ENCODE measurements at regions not wholly inside any gene's neighbourhood (a gene's known extent, or its start where the extent isn't known, plus 50 kb on each side); places are given as distances from the start of the nearest gene placed in this dataset.

DNA sequence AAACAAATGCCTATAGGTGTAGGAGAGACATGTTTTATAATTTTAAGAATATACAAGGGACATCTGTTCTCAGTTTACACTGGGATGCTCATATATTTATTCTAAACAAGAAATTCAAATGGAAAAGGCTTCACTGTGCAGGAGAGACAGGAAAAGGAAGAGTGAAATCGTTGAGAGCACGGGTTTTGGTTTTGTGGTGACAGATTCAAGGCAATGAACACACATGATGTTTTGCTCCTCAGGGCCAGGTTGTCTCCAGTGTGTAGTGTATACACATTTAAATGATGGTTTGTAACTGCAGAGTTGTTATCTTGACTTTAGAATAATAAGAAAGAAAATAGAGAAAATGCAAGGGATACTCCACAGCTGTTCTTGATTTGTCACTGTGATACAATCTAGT lies 73.7 kb downstream of the S1PR1 start:
- no peak for FAIRE-seq
- ATAC-seq = no peak
- H3K4me2 ChIP-seq = no peak overlapping the region
- no peak for DNase-seq (ENCODE audit: low read depth in 1 of 2, low spot score in 1 of 2)
- H3K27ac ChIP-seq = no peak overlapping the region
- H3K9me3 ChIP-seq = no peaks in the 10 kb centered on the region
- WGBS (ENCODE audit: missing lambda C conversion rate) = 0% methylated on average over 2 of the region's 2 CpGs
- H3K4me1 ChIP-seq = no peaks in the 10 kb centered on the region
- TF ChIP-seq FOSL2 (IDR thresholded peaks at IDR 0.05) (no peak), FOSL2 (CRISPR knock-in tag; IDR thresholded peaks at IDR 0.05) (no peak), POLR2AphosphoS2 (conservative IDR thresholded peaks at IDR 0.05; ENCODE audit: low read length) (no peak), JUNB (IDR thresholded peaks at IDR 0.05) (no peak), RCOR1 (IDR thresholded peaks at IDR 0.05; ENCODE audit: low read depth, low read length) (no peak), ZNF302 (CRISPR knock-in tag; IDR thresholded peaks at IDR 0.05) (no peak), ZFP36 (IDR thresholded peaks at IDR 0.05; ENCODE audit: borderline replicate concordance, partially characterized antibody) (no peak), FOSB (CRISPR knock-in tag; IDR thresholded peaks at IDR 0.05) (no peak), CHD4 (IDR thresholded peaks at IDR 0.05; ENCODE audit: borderline replicate concordance) (no peak), CBX2 (IDR thresholded peaks at IDR 0.05; ENCODE audit: borderline replicate concordance, low read depth) (no peak), NPAS2 (CRISPR knock-in tag; IDR thresholded peaks at IDR 0.05; ENCODE audit: borderline replicate concordance) (no peak)
- TF ChIP-seq, protein P1, sequence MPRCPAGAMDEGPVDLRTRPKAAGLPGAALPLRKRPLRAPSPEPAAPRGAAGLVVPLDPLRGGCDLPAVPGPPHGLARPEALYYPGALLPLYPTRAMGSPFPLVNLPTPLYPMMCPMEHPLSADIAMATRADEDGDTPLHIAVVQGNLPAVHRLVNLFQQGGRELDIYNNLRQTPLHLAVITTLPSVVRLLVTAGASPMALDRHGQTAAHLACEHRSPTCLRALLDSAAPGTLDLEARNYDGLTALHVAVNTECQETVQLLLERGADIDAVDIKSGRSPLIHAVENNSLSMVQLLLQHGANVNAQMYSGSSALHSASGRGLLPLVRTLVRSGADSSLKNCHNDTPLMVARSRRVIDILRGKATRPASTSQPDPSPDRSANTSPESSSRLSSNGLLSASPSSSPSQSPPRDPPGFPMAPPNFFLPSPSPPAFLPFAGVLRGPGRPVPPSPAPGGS (IDR thresholded peaks at IDR 0.05) = no peak
- TF ChIP-seq, protein P2, sequence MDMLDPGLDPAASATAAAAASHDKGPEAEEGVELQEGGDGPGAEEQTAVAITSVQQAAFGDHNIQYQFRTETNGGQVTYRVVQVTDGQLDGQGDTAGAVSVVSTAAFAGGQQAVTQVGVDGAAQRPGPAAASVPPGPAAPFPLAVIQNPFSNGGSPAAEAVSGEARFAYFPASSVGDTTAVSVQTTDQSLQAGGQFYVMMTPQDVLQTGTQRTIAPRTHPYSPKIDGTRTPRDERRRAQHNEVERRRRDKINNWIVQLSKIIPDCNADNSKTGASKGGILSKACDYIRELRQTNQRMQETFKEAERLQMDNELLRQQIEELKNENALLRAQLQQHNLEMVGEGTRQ (IDR thresholded peaks at IDR 0.05) = no peak
- TF ChIP-seq, protein P3, sequence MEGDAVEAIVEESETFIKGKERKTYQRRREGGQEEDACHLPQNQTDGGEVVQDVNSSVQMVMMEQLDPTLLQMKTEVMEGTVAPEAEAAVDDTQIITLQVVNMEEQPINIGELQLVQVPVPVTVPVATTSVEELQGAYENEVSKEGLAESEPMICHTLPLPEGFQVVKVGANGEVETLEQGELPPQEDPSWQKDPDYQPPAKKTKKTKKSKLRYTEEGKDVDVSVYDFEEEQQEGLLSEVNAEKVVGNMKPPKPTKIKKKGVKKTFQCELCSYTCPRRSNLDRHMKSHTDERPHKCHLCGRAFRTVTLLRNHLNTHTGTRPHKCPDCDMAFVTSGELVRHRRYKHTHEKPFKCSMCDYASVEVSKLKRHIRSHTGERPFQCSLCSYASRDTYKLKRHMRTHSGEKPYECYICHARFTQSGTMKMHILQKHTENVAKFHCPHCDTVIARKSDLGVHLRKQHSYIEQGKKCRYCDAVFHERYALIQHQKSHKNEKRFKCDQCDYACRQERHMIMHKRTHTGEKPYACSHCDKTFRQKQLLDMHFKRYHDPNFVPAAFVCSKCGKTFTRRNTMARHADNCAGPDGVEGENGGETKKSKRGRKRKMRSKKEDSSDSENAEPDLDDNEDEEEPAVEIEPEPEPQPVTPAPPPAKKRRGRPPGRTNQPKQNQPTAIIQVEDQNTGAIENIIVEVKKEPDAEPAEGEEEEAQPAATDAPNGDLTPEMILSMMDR (IDR thresholded peaks at IDR 0.05) = no peak
- TF ChIP-seq, protein P4, sequence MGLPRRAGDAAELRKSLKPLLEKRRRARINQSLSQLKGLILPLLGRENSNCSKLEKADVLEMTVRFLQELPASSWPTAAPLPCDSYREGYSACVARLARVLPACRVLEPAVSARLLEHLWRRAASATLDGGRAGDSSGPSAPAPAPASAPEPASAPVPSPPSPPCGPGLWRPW (IDR thresholded peaks at IDR 0.05) = no peak
- POLR2A ChIA-PET = no interaction called here
- H3K4me3 ChIP-seq = no peak overlapping the region
- CTCF ChIA-PET = interaction anchor here (0.7 to 3.2 kb wide), 6 partner anchors 11 to 130 kb away, joined by 3 to 19 read pairs (median 7); no protein-coding TSS in a partner anchor

DNA sequence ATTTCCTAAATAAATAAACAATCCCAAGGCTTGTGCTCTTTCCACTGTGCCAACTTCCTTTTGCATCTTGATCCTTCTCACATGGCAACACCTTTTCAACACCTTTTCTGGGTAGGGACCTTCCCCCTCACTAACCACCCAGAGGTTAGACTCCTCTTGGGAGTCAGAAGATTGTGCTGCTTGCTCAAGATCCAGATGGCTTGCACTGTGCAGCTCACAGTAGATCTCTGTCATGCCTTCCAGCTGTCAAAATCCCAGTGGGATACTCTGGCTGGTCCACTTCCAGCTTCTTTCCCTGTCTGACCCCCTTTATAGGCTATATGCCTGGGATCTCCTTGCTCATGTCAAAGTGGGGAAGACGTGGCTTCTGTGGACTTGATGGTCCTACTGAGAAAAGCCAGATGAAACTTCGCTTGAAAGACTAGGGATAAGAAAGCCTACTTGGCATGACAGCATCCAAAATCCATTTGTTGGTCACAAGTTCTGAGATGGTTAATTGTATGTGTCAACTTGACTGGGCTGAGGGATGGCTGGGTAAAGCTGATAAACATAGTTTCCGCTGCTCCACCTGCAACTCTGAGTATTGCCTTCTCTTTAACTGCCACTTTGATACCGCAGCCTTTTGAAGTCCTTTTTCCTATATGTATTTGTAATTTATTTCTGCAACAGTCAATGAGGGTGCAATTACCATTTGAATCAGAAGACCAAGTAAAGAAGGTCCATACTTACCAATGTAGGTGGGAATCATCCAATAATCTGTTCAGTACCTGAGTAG lies 74.5 kb downstream of the S1PR1 start:
- FAIRE-seq (no peak), DNase-seq (ENCODE audit: low read depth in 1 of 2, low spot score in 1 of 2) (no peak), ATAC-seq (no peak)
- Histone ChIP-seq H3K9me3 (no peaks in the 10 kb centered on the region), H3K4me1 (no peaks in the 10 kb centered on the region), H3K4me2 (no peak overlapping the region), H3K27ac (no peak overlapping the region), H3K4me3 (no peak overlapping the region)
- no peak for TF ChIP-seq HOXB5 (CRISPR knock-in tag; IDR thresholded peaks at IDR 0.05)
- no peak for TF ChIP-seq CEBPB (IDR thresholded peaks at IDR 0.05)
- TF ChIP-seq CBX2 (IDR thresholded peaks at IDR 0.05; ENCODE audit: borderline replicate concordance, low read depth) = no peak
- TF ChIP-seq MAFK (IDR thresholded peaks at IDR 0.05; ENCODE audit: partially characterized antibody) = no peak
- TF ChIP-seq EHF (CRISPR knock-in tag; IDR thresholded peaks at IDR 0.05) = no peak
- TF ChIP-seq, protein P3 (IDR thresholded peaks at IDR 0.05) = no peak
- TF ChIP-seq CHD4 (IDR thresholded peaks at IDR 0.05; ENCODE audit: borderline replicate concordance) = no peak
- no peak for TF ChIP-seq RFX5 (IDR thresholded peaks at IDR 0.05)
- TF ChIP-seq, protein P2 (IDR thresholded peaks at IDR 0.05) = no peak
- no peak for TF ChIP-seq CBX8 (IDR thresholded peaks at IDR 0.05)
- no peak for TF ChIP-seq FOSB (CRISPR knock-in tag; IDR thresholded peaks at IDR 0.05)
- TF ChIP-seq PHF8 (IDR thresholded peaks at IDR 0.05; ENCODE audit: borderline replicate concordance, low read depth) = no peak
- TF ChIP-seq HOXB13 (CRISPR knock-in tag; IDR thresholded peaks at IDR 0.05; ENCODE audit: low read depth) = no peak
- TF ChIP-seq, protein P1 (IDR thresholded peaks at IDR 0.05) = no peak
- TF ChIP-seq RCOR1 (IDR thresholded peaks at IDR 0.05; ENCODE audit: low read depth, low read length) = no peak
- no peak for TF ChIP-seq SREBF2 (IDR thresholded peaks at IDR 0.05)
- no peak for TF ChIP-seq NFE2L2 (conservative IDR thresholded peaks at IDR 0.05; ENCODE audit: low read length)
- CTCF ChIA-PET = interaction anchor here (0.7 to 3.2 kb wide), 2 partner anchors 11 to 23 kb away, joined by 3 to 14 read pairs; no protein-coding TSS in a partner anchor
- POLR2A ChIA-PET = no interaction called here
- WGBS (ENCODE audit: missing lambda C conversion rate) = 13% methylated on average over 4 of the region's 4 CpGs

Measured in A549 (cell line).